GM23338 (cell line): ENCODE measurements at regions not wholly inside any gene's neighbourhood (a gene's known extent, or its start where the extent isn't known, plus 50 kb on each side); places are given as distances from the start of the nearest gene placed in this dataset.

Experiments used
- ATAC-seq: fragments of 200-7000 bp; cut with Tn5 transposase; 3 replicates; pipeline ENCODE4 v1.9.1; 2020
- DNase-seq: peaks from one replicate; pipeline ENCODE4 v3.0.0-alpha.2; 2015; ENCODE audit warnings: low spot score
- H2AFZ ChIP-seq: fragments of 200-600 bp; sonication (generic); 2 replicates; pipeline ENCODE4 v1.8.0; 2016; ENCODE audit warnings: antibody characterized with exemption, mild to moderate bottlenecking, moderate library complexity
- H3F3A ChIP-seq: fragments of 200-600 bp; sonication (generic); replicated peaks from 2 replicates; pipeline ENCODE4 v1.8.0; 2017; ENCODE audit warnings: antibody characterized with exemption, mixed run types, low read depth
- H3K27ac ChIP-seq: fragments of 200-600 bp; sonication (generic); 2 replicates; pipeline ENCODE4 v1.6.1; 2016; ENCODE audit warnings: low read depth
- H3K27me3 ChIP-seq: fragments of 200-600 bp; sonication (generic); 2 replicates; pipeline ENCODE4 v1.8.0; 2016; ENCODE audit warnings: mild to moderate bottlenecking, mixed run types, moderate library complexity; ENCODE audit not compliant: insufficient read depth
- H3K36me3 ChIP-seq: fragments of 200-600 bp; sonication (generic); 2 replicates; pipeline ENCODE4 v1.8.0; 2016; ENCODE audit warnings: mild to moderate bottlenecking; ENCODE audit not compliant: insufficient read depth
- H3K4me1 ChIP-seq: fragments of 200-600 bp; sonication (generic); 2 replicates; pipeline ENCODE4 v1.8.0; 2016; ENCODE audit warnings: mild to moderate bottlenecking, moderate library complexity; ENCODE audit not compliant: insufficient read depth
- H3K4me2 ChIP-seq: fragments of 200-600 bp; sonication (generic); 2 replicates; pipeline ENCODE4 v1.7.1; 2017; ENCODE audit warnings: mixed run types
- H3K4me3 ChIP-seq: fragments of 200-600 bp; sonication (generic); 2 replicates; pipeline ENCODE4 v1.6.1; 2016; ENCODE audit warnings: mixed run types
- H3K79me2 ChIP-seq: fragments of 200-600 bp; sonication (generic); replicated peaks from 2 replicates; pipeline ENCODE4 v1.8.0; 2017; ENCODE audit warnings: mild to moderate bottlenecking; ENCODE audit not compliant: insufficient read depth
- H3K9me2 ChIP-seq: fragments of 200-600 bp; sonication (generic); 2 replicates; pipeline ENCODE4 v1.8.0; 2017; ENCODE audit not compliant: insufficient read depth
- H4K20me1 ChIP-seq: fragments of 200-600 bp; sonication (generic); replicated peaks from 2 replicates; pipeline ENCODE4 v1.8.0; 2017; ENCODE audit warnings: mild to moderate bottlenecking; ENCODE audit not compliant: insufficient read depth
- H3K27ac Mint-ChIP-seq: 2 replicates; pipeline ENCODE4 v1.8.0; 2020; ENCODE audit warnings: inconsistent platforms, mild to moderate bottlenecking, moderate library complexity, mixed read lengths
- H3K27me3 Mint-ChIP-seq: 3 replicates; pipeline ENCODE4 v1.8.0; 2022; ENCODE audit warnings: low read depth, mild to moderate bottlenecking, moderate library complexity, mixed read lengths, inconsistent platforms; ENCODE audit not compliant: insufficient read depth, poor library complexity
- H3K36me3 Mint-ChIP-seq: 3 replicates; pipeline ENCODE4 v1.8.0; 2021; ENCODE audit warnings: low read depth, mild to moderate bottlenecking, inconsistent platforms, moderate library complexity, mixed read lengths
- H3K4me1 Mint-ChIP-seq: 3 replicates; pipeline ENCODE4 v1.8.0; 2020; ENCODE audit warnings: mild to moderate bottlenecking, inconsistent platforms, mixed read lengths
- H3K4me3 Mint-ChIP-seq: 3 replicates; pipeline ENCODE4 v1.8.0; 2021; ENCODE audit warnings: moderate library complexity, mild to moderate bottlenecking, inconsistent platforms, mixed read lengths
- H3K9me3 Mint-ChIP-seq: 3 replicates; pipeline ENCODE4 v1.8.0; 2020; ENCODE audit warnings: moderate library complexity, mild to moderate bottlenecking, inconsistent platforms, mixed read lengths
- CREB1 ChIP-seq: fragments of 250-450 bp; sonication (Bioruptor Pico); IDR thresholded peaks from 2 replicates; pipeline ENCODE4 v1.5.0; 2020; ENCODE audit warnings: low read depth, mild to moderate bottlenecking, moderate library complexity
- CTCF ChIP-seq, 2 experiments: fragments of 200-600 bp in 1 of 2; sonication (generic) in 1 of 2; conservative IDR thresholded peaks; 2 replicates each; pipeline versions ENCODE4 v1.5.1 to v1.6.1; 2016 to 2017; ENCODE audit warnings: antibody characterized with exemption in 2 of 2, low read depth in 2 of 2, mild to moderate bottlenecking in 2 of 2, moderate library complexity in 1 of 2
- ETS1 ChIP-seq: IDR thresholded peaks from 2 replicates; pipeline ENCODE4 v1.6.1; 2016; ENCODE audit warnings: antibody characterized with exemption
- JUNB ChIP-seq: IDR thresholded peaks from one replicate; pipeline ENCODE4 v1.6.1; 2016; ENCODE audit warnings: antibody characterized with exemption; ENCODE audit not compliant: unreplicated experiment
- NANOG ChIP-seq: IDR thresholded peaks from 2 replicates; pipeline ENCODE4 v1.6.1; 2016; ENCODE audit warnings: antibody characterized with exemption, borderline replicate concordance
- REST ChIP-seq: IDR thresholded peaks from one replicate; pipeline ENCODE4 v1.6.1; 2018; ENCODE audit warnings: antibody characterized with exemption; ENCODE audit not compliant: unreplicated experiment
- STAT1 ChIP-seq: IDR thresholded peaks from one replicate; pipeline ENCODE4 v1.6.1; 2016; ENCODE audit warnings: antibody characterized with exemption; ENCODE audit not compliant: unreplicated experiment
- ZNF114 ChIP-seq: fragments of 250-450 bp; sonication (Bioruptor Pico); IDR thresholded peaks from 2 replicates; pipeline ENCODE4 v1.5.0; 2020; ENCODE audit warnings: mild to moderate bottlenecking, moderate library complexity
- ZNF331 ChIP-seq: fragments of 250-450 bp; sonication (Bioruptor Pico); IDR thresholded peaks from 2 replicates; pipeline ENCODE4 v1.5.0; 2020; ENCODE audit warnings: low read depth, mild to moderate bottlenecking, moderate library complexity
- ZNF462 ChIP-seq: fragments of 250-450 bp; sonication (Bioruptor Pico); IDR thresholded peaks from 2 replicates; pipeline ENCODE4 v1.5.0; 2020; ENCODE audit warnings: mild to moderate bottlenecking, moderate library complexity

- Mint-ChIP-seq H3K27me3 (peaks cover 7% of the 10 kb centered on the region), H3K36me3 (no peaks in the 10 kb centered on the region), H3K9me3 (peaks cover 30% of the 10 kb centered on the region), H3K4me3 (no peak overlapping the region), H3K27ac (no peak overlapping the region), H3K4me1 (peaks cover 19% of the 10 kb centered on the region)
- ATAC-seq (no peak), DNase-seq (no peak)
- H2AFZ ChIP-seq, result no peak overlapping the region
- no peak overlapping the region for H3K4me3 ChIP-seq
- no peaks in the 10 kb centered on the region for H3K9me2 ChIP-seq
- H3K27me3 ChIP-seq, result no peaks in the 10 kb centered on the region
- H4K20me1 ChIP-seq, result no peaks in the 10 kb centered on the region
- no peaks in the 10 kb centered on the region for H3F3A ChIP-seq
- H3K4me2 ChIP-seq, result no peak overlapping the region
- H3K36me3 ChIP-seq, result no peaks in the 10 kb centered on the region
- H3K4me1 ChIP-seq, result no peaks in the 10 kb centered on the region
- no peaks in the 10 kb centered on the region for H3K79me2 ChIP-seq
- no peak overlapping the region for H3K27ac ChIP-seq
- TF ChIP-seq JUNB (no peak), CTCF (conservative IDR thresholded peaks at IDR 0.05; ENCODE audit: low read depth in 2 of 2) (no peak), REST (no peak), CREB1 (no peak), ZNF114 (CRISPR knock-in tag) (no peak), ZNF331 (CRISPR knock-in tag) (no peak), NANOG (no peak), ETS1 (no peak), STAT1 (no peak), ZNF462 (CRISPR knock-in tag) (no peak)
Observed at GRCh38 chr1:29527314-29528004, 291.1 kb downstream of the PTPRU start.
